ENCODE measurements at regions not wholly inside any gene's neighbourhood (a gene's known extent, or its start where the extent isn't known, plus 50 kb on each side); places are given as distances from the start of the nearest gene placed in this dataset.

- H3K4me3 Mint-ChIP-seq (ENCODE audit: unreplicated experiment), result no peak overlapping the region
- H3K27me3 Mint-ChIP-seq (ENCODE audit: unreplicated experiment), result peaks cover 2% of the 10 kb centered on the region
- no peak for TF ChIP-seq CTCF (IDR thresholded peaks at IDR 0.05; ENCODE audit: unreplicated experiment)
- H3K4me1 Mint-ChIP-seq (ENCODE audit: unreplicated experiment), result no peaks in the 10 kb centered on the region
- H3K36me3 Mint-ChIP-seq (ENCODE audit: low read depth, unreplicated experiment), result no peaks in the 10 kb centered on the region
- no peak overlapping the region for H3K27ac Mint-ChIP-seq (ENCODE audit: unreplicated experiment)
- DNase-seq (ENCODE audit: low spot score), result no peak
- H3K9me3 Mint-ChIP-seq (ENCODE audit: unreplicated experiment), result no peaks in the 10 kb centered on the region
Observed at GRCh38 chr14:98103705-98104104, 1168.3 kb downstream of the BCL11B start.

- DNase-seq (ENCODE audit: low spot score), result no peak
- Mint-ChIP-seq H3K4me1 (ENCODE audit: unreplicated experiment) (no peaks in the 10 kb centered on the region), H3K4me3 (ENCODE audit: unreplicated experiment) (no peak overlapping the region), H3K36me3 (ENCODE audit: low read depth, unreplicated experiment) (no peaks in the 10 kb centered on the region), H3K27me3 (ENCODE audit: unreplicated experiment) (peaks cover 3% of the 10 kb centered on the region), H3K27ac (ENCODE audit: unreplicated experiment) (no peak overlapping the region), H3K9me3 (ENCODE audit: unreplicated experiment) (no peaks in the 10 kb centered on the region)
- TF ChIP-seq CTCF (IDR thresholded peaks at IDR 0.05; ENCODE audit: unreplicated experiment), result no peak
Observed at GRCh38 chr14:98109326-98109725, 1162.7 kb downstream of the BCL11B start.

GRCh38 chr14:98112194-98112780, 1159.7 kb downstream of the BCL11B start:
- no peak for DNase-seq (ENCODE audit: low spot score)
- TF ChIP-seq CTCF (IDR thresholded peaks at IDR 0.05; ENCODE audit: unreplicated experiment), result no peak
- H3K4me1 Mint-ChIP-seq (ENCODE audit: unreplicated experiment), result peaks cover 4% of the 10 kb centered on the region
- no peaks in the 10 kb centered on the region for H3K9me3 Mint-ChIP-seq (ENCODE audit: unreplicated experiment)
- H3K36me3 Mint-ChIP-seq (ENCODE audit: low read depth, unreplicated experiment), result no peaks in the 10 kb centered on the region
- H3K27me3 Mint-ChIP-seq (ENCODE audit: unreplicated experiment), result peaks cover 1% of the 10 kb centered on the region
- no peak overlapping the region for H3K4me3 Mint-ChIP-seq (ENCODE audit: unreplicated experiment)
- no peak overlapping the region for H3K27ac Mint-ChIP-seq (ENCODE audit: unreplicated experiment)

- Mint-ChIP-seq H3K27ac (ENCODE audit: unreplicated experiment) (no peak overlapping the region), H3K4me1 (ENCODE audit: unreplicated experiment) (peaks cover 4% of the 10 kb centered on the region), H3K27me3 (ENCODE audit: unreplicated experiment) (peaks cover 1% of the 10 kb centered on the region), H3K4me3 (ENCODE audit: unreplicated experiment) (no peak overlapping the region), H3K36me3 (ENCODE audit: low read depth, unreplicated experiment) (no peaks in the 10 kb centered on the region), H3K9me3 (ENCODE audit: unreplicated experiment) (no peaks in the 10 kb centered on the region)
- TF ChIP-seq CTCF (IDR thresholded peaks at IDR 0.05; ENCODE audit: unreplicated experiment), result no peak
- no peak for DNase-seq (ENCODE audit: low spot score)
Observed at GRCh38 chr14:98114122-98114895, 1157.7 kb downstream of the BCL11B start.

- Mint-ChIP-seq H3K27me3 (ENCODE audit: unreplicated experiment) (peaks cover 1% of the 10 kb centered on the region), H3K27ac (ENCODE audit: unreplicated experiment) (no peak overlapping the region), H3K9me3 (ENCODE audit: unreplicated experiment) (no peaks in the 10 kb centered on the region), H3K36me3 (ENCODE audit: low read depth, unreplicated experiment) (no peaks in the 10 kb centered on the region), H3K4me1 (ENCODE audit: unreplicated experiment) (peaks cover 4% of the 10 kb centered on the region), H3K4me3 (ENCODE audit: unreplicated experiment) (no peak overlapping the region)
- DNase-seq (ENCODE audit: low spot score), result no peak
- TF ChIP-seq CTCF (IDR thresholded peaks at IDR 0.05; ENCODE audit: unreplicated experiment), result no peak
Observed at GRCh38 chr14:98114946-98115345, 1157.1 kb downstream of the BCL11B start.
